ENCODE measurements at regions not wholly inside any gene's neighbourhood (a gene's known extent, or its start where the extent isn't known, plus 50 kb on each side); places are given as distances from the start of the nearest gene placed in this dataset.

- TF ChIP-seq RBBP5 (IDR thresholded peaks at IDR 0.05; ENCODE audit: borderline replicate concordance, low read depth, low read length) (no peak), BACH1 (IDR thresholded peaks at IDR 0.05; ENCODE audit: low read length) (no peak), KDM1A (IDR thresholded peaks at IDR 0.05; ENCODE audit: borderline replicate concordance, low read length) (no peak), ZNF274 (IDR thresholded peaks at IDR 0.05; ENCODE audit: borderline replicate concordance, extremely low read depth, low read length) (no peak), TAF7 (optimal IDR thresholded peaks at IDR 0.05; ENCODE audit: borderline replicate concordance, low read depth, low read length) (no peak), RXRA (IDR thresholded peaks at IDR 0.05; ENCODE audit: insufficient read depth, low read depth, low read length) (no peak)
- TF ChIP-seq, protein P1, sequence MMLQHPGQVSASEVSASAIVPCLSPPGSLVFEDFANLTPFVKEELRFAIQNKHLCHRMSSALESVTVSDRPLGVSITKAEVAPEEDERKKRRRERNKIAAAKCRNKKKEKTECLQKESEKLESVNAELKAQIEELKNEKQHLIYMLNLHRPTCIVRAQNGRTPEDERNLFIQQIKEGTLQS (IDR thresholded peaks at IDR 0.05; ENCODE audit: insufficient read depth, low read depth, low read length): no peak
Observed at GRCh38 chr6:134724771-134725340, 225.0 kb downstream of the ALDH8A1 start (continued).
